HepG2 (cell line): ENCODE measurements at regions not wholly inside any gene's neighbourhood (a gene's known extent, or its start where the extent isn't known, plus 50 kb on each side); places are given as distances from the start of the nearest gene placed in this dataset.

Source experiments
- ATAC-seq: fragments of 200-7000 bp; cut with Tn5 transposase; 3 replicates; pipeline ENCODE4 v1.9.1; 2020; ENCODE audit warnings: mild to moderate bottlenecking, moderate library complexity
- BruUV-seq: library from RNA; stranded (reverse); fragments of 400-500 nt; replicated peaks from 2 replicates; lab custom pipeline; 2021; lab: Mats Ljungman, UMichigan
- CTCF ChIA-PET: fragments of 300-600 bp; formaldehyde crosslinking; extraction: SDS; loops from one replicate; lab custom pipeline; 2021; ENCODE audit warnings: low total read pairs, inconsistent platforms, low intra/inter-chr PET ratio; lab: Yijun Ruan, JAX
- POLR2A ChIA-PET: fragments of 350-600 bp; sonication (Branson Sonifier 250); formaldehyde crosslinking; loops from one replicate; lab custom pipeline; 2020; ENCODE audit warnings: antibody characterized with exemption, inconsistent platforms; lab: Yijun Ruan, JAX
- DNase-seq: peaks from one replicate; pipeline ENCODE4 v3.0.0-alpha.2; 2015; ENCODE audit warnings: low spot score
- FAIRE-seq: peaks from 3 replicates; lab custom pipeline; 2011; peaks lifted over from hg19 to GRCh38; lab: Jason Lieb, UNC
- H2AFZ ChIP-seq: one replicate; pipeline ENCODE4 v1.6.1; 2011; ENCODE audit warnings: low read length, inconsistent platforms
- H3K27ac ChIP-seq: fragments of 300-600 bp; 3 replicates; pipeline ENCODE4 v1.8.0; 2011; ENCODE audit warnings: mixed run types, mild to moderate bottlenecking, mixed read lengths, low read length, inconsistent platforms; ENCODE audit not compliant: insufficient read depth; ENCODE audit errors: extremely low read length
- H3K27me3 ChIP-seq, 2 experiments: fragments of 200-600 bp in 1 of 2; 2 replicates in 1 of 2; 3 replicates in 1 of 2; pipeline versions ENCODE4 v1.6.0 to v1.8.0; 2011; ENCODE audit warnings: low read length in 2 of 2, mild to moderate bottlenecking in 2 of 2, moderate library complexity in 2 of 2, inconsistent platforms in 1 of 2; ENCODE audit not compliant: insufficient read depth in 2 of 2, control insufficient read depth in 1 of 2
- H3K36me3 ChIP-seq, 2 experiments: fragments of 200-600 bp in 1 of 2; replicated peaks in 1 of 2; 2 replicates in 1 of 2; 3 replicates in 1 of 2; pipeline versions ENCODE4 v1.5.1 to v1.8.0; 2011; ENCODE audit warnings: low read length in 2 of 2, inconsistent platforms in 1 of 2; ENCODE audit not compliant: insufficient read depth in 2 of 2, control insufficient read depth in 1 of 2
- H3K4me1 ChIP-seq: 2 replicates; pipeline ENCODE4 v1.5.1; 2012; ENCODE audit warnings: low read length, inconsistent platforms; ENCODE audit not compliant: insufficient read depth
- H3K4me2 ChIP-seq: 2 replicates; pipeline ENCODE4 v1.6.0; 2011; ENCODE audit warnings: low read depth, low read length, inconsistent platforms
- H3K4me3 ChIP-seq, 3 experiments: fragments of 200-600 bp in 1 of 3; sonication (generic), shearing (Covaris generic) in 1 of 3; replicated peaks in 1 of 3; 2 replicates each; pipeline ENCODE4 v1.5.1; 2011 to 2016; ENCODE audit warnings: low read length in 3 of 3, inconsistent platforms in 2 of 3, low read depth in 2 of 3, mild to moderate bottlenecking in 2 of 3, control low read depth in 1 of 3, mixed read lengths in 1 of 3; ENCODE audit not compliant: insufficient read depth in 1 of 3
- H3K79me2 ChIP-seq: one replicate; pipeline ENCODE4 v1.6.1; 2011; ENCODE audit warnings: low read length, inconsistent platforms; ENCODE audit not compliant: insufficient read depth
- H3K9ac ChIP-seq: 2 replicates; pipeline ENCODE4 v1.6.0; 2011; ENCODE audit warnings: mild to moderate bottlenecking, low read depth, low read length, inconsistent platforms; ENCODE audit not compliant: insufficient read depth
- H3K9me3 ChIP-seq: 2 replicates; pipeline ENCODE4 v1.5.1; 2012; ENCODE audit warnings: mild to moderate bottlenecking, low read length
- H4K20me1 ChIP-seq: 2 replicates; pipeline ENCODE4 v1.6.0; 2011; ENCODE audit warnings: inconsistent platforms, mild to moderate bottlenecking, low read length, moderate library complexity; ENCODE audit not compliant: insufficient read depth
- HOXA3 ChIP-seq: sonication (generic); formaldehyde crosslinking; IDR thresholded peaks from 2 replicates; pipeline ENCODE4 v1.5.0; 2020; ENCODE audit warnings: missing genetic modification reagents
- KDM5A ChIP-seq: fragments of 200-600 bp; sonication (generic); IDR thresholded peaks from 2 replicates; pipeline ENCODE4 v1.7.0; 2018; ENCODE audit warnings: antibody characterized with exemption, mild to moderate bottlenecking, low read length, borderline replicate concordance
- KDM5B ChIP-seq: sonication (generic); formaldehyde crosslinking; IDR thresholded peaks from 2 replicates; pipeline ENCODE4 v1.4.0; 2020; ENCODE audit warnings: missing genetic modification reagents, mild to moderate bottlenecking, borderline replicate concordance
- PAF1 ChIP-seq: IDR thresholded peaks from 2 replicates; pipeline ENCODE4 v1.6.1; 2016; ENCODE audit warnings: missing genetic modification reagents, missing compliant biosample characterization
- POGZ ChIP-seq: sonication (generic); formaldehyde crosslinking; IDR thresholded peaks from 2 replicates; pipeline ENCODE4 v1.4.0; 2020; ENCODE audit warnings: mild to moderate bottlenecking, missing genetic modification reagents
- PRPF4 ChIP-seq: fragments of 200-400 bp; formaldehyde crosslinking; IDR thresholded peaks from 2 replicates; pipeline ENCODE4 v1.6.1; 2016; ENCODE audit warnings: low read length, low read depth; ENCODE audit not compliant: poor library complexity, severe bottlenecking
- ZNF3 ChIP-seq: IDR thresholded peaks from 2 replicates; pipeline ENCODE4 v1.7.0; 2017; ENCODE audit warnings: inconsistent platforms
- ZNF30 ChIP-seq: sonication (generic); formaldehyde crosslinking; IDR thresholded peaks from 2 replicates; pipeline ENCODE4 v1.5.0; 2020; ENCODE audit warnings: mild to moderate bottlenecking, missing genetic modification reagents
- ZNF326 ChIP-seq: sonication (generic); formaldehyde crosslinking; IDR thresholded peaks from 2 replicates; pipeline ENCODE4 v1.4.0; 2020; ENCODE audit warnings: missing genetic modification reagents, borderline replicate concordance
- WGBS: methylation state at CpG from one replicate; pipeline ENCODE4 v1.1.6; 2017; ENCODE audit warnings: low lambda C conversion rate; 5-methylcytosine and 5-hydroxymethylcytosine counted together
- in situ Hi-C: cut with HindIII; loops from 2 replicates; pipeline ENCODE4 v1.10.0; 2017; ENCODE audit warnings: low pct_unique_long_range_greater_than_20kb; ENCODE audit not compliant: extremely low pct_ligation_motif_present
- intact Hi-C: fragments of 100-400 bp; cut with micrococcal nuclease; formaldehyde crosslinking; loops from one replicate; pipeline ENCODE4 v1.10.0; 2022; ENCODE audit not compliant: unreplicated experiment
- TF ChIP-seq, protein P1 (sequence below), 2 experiments: fragments of 450-650 bp in 1 of 2; sonication (generic) in 1 of 2; formaldehyde crosslinking in 1 of 2; IDR thresholded peaks; 2 replicates each; pipeline versions ENCODE4 v1.6.1 to v1.8.0; 2016 to 2022; ENCODE audit warnings: antibody characterized with exemption in 1 of 2, mild to moderate bottlenecking in 1 of 2, missing genetic modification reagents in 1 of 2
- TF ChIP-seq, protein P2 (sequence below): sonication (generic); formaldehyde crosslinking; IDR thresholded peaks from 2 replicates; pipeline ENCODE4 v1.5.0; 2020; ENCODE audit warnings: mild to moderate bottlenecking, missing genetic modification reagents
- TF ChIP-seq, protein P3 (sequence below): sonication (generic); formaldehyde crosslinking; conservative IDR thresholded peaks from 2 replicates; pipeline ENCODE4 v1.8.0; 2022; ENCODE audit warnings: mild to moderate bottlenecking, moderate library complexity, missing genetic modification reagents

DNA sequence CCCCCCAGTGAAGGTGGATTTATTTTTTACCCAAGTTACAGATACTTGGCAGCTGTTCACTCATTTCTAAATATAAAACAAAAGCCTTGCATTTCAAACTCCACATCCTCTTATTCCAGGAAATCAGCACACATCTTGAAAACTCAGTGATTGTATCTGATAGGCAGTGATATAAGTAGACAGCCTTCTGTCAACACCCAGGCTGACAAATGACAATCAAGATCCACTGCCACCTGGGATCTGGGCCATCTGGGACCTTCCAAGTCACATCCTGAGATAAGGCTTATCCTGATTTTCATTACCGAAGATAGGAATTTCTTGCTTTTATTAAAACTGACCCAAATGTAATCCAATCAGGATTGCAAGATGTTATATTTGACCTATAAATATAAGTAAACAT is 201.3 kb upstream of the PUM3 start (continued):
- TF ChIP-seq, protein P1, sequence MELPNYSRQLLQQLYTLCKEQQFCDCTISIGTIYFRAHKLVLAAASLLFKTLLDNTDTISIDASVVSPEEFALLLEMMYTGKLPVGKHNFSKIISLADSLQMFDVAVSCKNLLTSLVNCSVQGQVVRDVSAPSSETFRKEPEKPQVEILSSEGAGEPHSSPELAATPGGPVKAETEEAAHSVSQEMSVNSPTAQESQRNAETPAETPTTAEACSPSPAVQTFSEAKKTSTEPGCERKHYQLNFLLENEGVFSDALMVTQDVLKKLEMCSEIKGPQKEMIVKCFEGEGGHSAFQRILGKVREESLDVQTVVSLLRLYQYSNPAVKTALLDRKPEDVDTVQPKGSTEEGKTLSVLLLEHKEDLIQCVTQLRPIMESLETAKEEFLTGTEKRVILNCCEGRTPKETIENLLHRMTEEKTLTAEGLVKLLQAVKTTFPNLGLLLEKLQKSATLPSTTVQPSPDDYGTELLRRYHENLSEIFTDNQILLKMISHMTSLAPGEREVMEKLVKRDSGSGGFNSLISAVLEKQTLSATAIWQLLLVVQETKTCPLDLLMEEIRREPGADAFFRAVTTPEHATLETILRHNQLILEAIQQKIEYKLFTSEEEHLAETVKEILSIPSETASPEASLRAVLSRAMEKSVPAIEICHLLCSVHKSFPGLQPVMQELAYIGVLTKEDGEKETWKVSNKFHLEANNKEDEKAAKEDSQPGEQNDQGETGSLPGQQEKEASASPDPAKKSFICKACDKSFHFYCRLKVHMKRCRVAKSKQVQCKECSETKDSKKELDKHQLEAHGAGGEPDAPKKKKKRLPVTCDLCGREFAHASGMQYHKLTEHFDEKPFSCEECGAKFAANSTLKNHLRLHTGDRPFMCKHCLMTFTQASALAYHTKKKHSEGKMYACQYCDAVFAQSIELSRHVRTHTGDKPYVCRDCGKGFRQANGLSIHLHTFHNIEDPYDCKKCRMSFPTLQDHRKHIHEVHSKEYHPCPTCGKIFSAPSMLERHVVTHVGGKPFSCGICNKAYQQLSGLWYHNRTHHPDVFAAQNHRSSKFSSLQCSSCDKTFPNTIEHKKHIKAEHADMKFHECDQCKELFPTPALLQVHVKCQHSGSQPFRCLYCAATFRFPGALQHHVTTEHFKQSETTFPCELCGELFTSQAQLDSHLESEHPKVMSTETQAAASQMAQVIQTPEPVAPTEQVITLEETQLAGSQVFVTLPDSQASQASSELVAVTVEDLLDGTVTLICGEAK (IDR thresholded peaks at IDR 0.05), result no peak
- TF ChIP-seq, protein P1 (CRISPR knock-in tag; IDR thresholded peaks at IDR 0.05), result no peak

DNA sequence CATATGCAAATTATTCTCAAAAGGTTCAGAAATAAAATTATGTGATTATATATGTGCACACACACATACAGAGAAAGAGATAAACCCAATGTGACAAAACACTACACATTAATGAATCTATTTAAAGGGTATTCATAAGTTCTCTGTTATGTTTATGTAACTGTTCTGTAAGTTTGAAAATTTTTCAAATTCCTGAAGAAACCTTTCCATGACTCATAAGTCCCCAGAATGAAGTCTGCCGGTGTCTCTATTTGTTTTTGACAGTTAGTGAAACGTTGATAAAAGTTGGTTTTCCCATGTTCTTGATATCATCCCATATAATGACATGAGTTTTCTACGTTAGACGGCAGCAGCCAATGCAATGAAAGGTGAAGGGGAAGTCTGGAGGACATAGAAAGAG is 199.5 kb upstream of the PUM3 start:
- ATAC-seq, result no peak
- H3K9me3 ChIP-seq, result no peaks in the 10 kb centered on the region
- no peaks in the 10 kb centered on the region for H3K79me2 ChIP-seq
- POLR2A ChIA-PET, result no interaction called here
- no TSS peak for BruUV-seq
- no peak overlapping the region for H2AFZ ChIP-seq
- H3K27ac ChIP-seq, result no peak overlapping the region
- no peak for FAIRE-seq
- H4K20me1 ChIP-seq, result no peaks in the 10 kb centered on the region
- H3K9ac ChIP-seq, result no peak overlapping the region
- CTCF ChIA-PET, result no interaction called here
- H3K4me1 ChIP-seq, result no peaks in the 10 kb centered on the region
- no peak for DNase-seq
- H3K4me2 ChIP-seq, result no peak overlapping the region
- no peak overlapping the region for H3K4me3 ChIP-seq
- in situ Hi-C loops (no loop called here), intact Hi-C loops (no loop called here)
- no peaks in the 10 kb centered on the region for H3K27me3 ChIP-seq
- H3K36me3 ChIP-seq, result no peaks in the 10 kb centered on the region
- 44% methylated on average over 4 of the region's 4 CpGs for WGBS
- TF ChIP-seq POGZ (CRISPR knock-in tag) (no peak), ZNF3 (CRISPR knock-in tag) (no peak), HOXA3 (no peak), ZNF326 (CRISPR knock-in tag) (no peak), KDM5B (CRISPR knock-in tag) (no peak), PAF1 (CRISPR knock-in tag) (no peak), ZNF30 (CRISPR knock-in tag) (no peak), PRPF4 (no peak), KDM5A (no peak)
- TF ChIP-seq, protein P2, sequence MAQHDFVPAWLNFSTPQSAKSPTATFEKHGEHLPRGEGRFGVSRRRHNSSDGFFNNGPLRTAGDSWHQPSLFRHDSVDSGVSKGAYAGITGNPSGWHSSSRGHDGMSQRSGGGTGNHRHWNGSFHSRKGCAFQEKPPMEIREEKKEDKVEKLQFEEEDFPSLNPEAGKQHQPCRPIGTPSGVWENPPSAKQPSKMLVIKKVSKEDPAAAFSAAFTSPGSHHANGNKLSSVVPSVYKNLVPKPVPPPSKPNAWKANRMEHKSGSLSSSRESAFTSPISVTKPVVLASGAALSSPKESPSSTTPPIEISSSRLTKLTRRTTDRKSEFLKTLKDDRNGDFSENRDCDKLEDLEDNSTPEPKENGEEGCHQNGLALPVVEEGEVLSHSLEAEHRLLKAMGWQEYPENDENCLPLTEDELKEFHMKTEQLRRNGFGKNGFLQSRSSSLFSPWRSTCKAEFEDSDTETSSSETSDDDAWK (CRISPR knock-in tag), result no peak
- TF ChIP-seq, protein P3, sequence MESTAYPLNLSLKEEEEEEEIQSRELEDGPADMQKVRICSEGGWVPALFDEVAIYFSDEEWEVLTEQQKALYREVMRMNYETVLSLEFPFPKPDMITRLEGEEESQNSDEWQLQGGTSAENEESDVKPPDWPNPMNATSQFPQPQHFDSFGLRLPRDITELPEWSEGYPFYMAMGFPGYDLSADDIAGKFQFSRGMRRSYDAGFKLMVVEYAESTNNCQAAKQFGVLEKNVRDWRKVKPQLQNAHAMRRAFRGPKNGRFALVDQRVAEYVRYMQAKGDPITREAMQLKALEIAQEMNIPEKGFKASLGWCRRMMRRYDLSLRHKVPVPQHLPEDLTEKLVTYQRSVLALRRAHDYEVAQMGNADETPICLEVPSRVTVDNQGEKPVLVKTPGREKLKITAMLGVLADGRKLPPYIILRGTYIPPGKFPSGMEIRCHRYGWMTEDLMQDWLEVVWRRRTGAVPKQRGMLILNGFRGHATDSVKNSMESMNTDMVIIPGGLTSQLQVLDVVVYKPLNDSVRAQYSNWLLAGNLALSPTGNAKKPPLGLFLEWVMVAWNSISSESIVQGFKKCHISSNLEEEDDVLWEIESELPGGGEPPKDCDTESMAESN (CRISPR knock-in tag), result no peak
